CD4-positive, alpha-beta memory T cell (primary cell): ENCODE measurements at regions not wholly inside any gene's neighbourhood (a gene's known extent, or its start where the extent isn't known, plus 50 kb on each side); places are given as distances from the start of the nearest gene placed in this dataset.

Source experiments
- CTCF ChIA-PET: fragments of 350-600 bp; sonication (Branson Sonifier 250); formaldehyde crosslinking; loops from one replicate; lab custom pipeline; 2021; ENCODE audit warnings: inconsistent platforms; ENCODE audit not compliant: partially characterized antibody; lab: Charles Lee
- POLR2A ChIA-PET: fragments of 350-600 bp; sonication (Branson Sonifier 250); formaldehyde crosslinking; loops from one replicate; lab custom pipeline; 2021; ENCODE audit not compliant: partially characterized antibody; lab: Charles Lee
- DNase-seq, 5 donors: peaks; one replicate each; pipeline versions ENCODE4 v3.0.0 to v3.0.0-alpha.2; 2020 to 2022; ENCODE audit warnings: mixed read lengths in 1 of 5
- H3K27ac ChIP-seq: one replicate; pipeline ENCODE4 v1.7.0; 2013; ENCODE audit warnings: low read depth, low read length
- H3K27me3 ChIP-seq: 2 replicates; pipeline ENCODE4 v1.7.0; 2013; ENCODE audit warnings: mild to moderate bottlenecking, low read length, moderate library complexity; ENCODE audit not compliant: insufficient read depth
- H3K36me3 ChIP-seq: 2 replicates; pipeline ENCODE4 v1.7.0; 2013; ENCODE audit warnings: mild to moderate bottlenecking, low read length, moderate library complexity; ENCODE audit not compliant: insufficient read depth
- H3K4me1 ChIP-seq: 2 replicates; pipeline ENCODE4 v1.7.0; 2013; ENCODE audit warnings: mild to moderate bottlenecking, low read length, moderate library complexity; ENCODE audit not compliant: insufficient read depth
- H3K4me3 ChIP-seq, 2 donors: one replicate each; pipeline ENCODE4 v1.7.0; 2013; ENCODE audit warnings: low read length in 2 of 2, mild to moderate bottlenecking in 1 of 2
- H3K9me3 ChIP-seq, 2 donors: one replicate each; pipeline ENCODE4 v1.7.0; 2013; ENCODE audit warnings: low read length in 2 of 2, control low read depth in 1 of 2; ENCODE audit not compliant: control insufficient read depth in 1 of 2
- H3K27ac Mint-ChIP-seq, 7 donors: one replicate each; pipeline ENCODE4 v1.8.0; 2020 to 2021; ENCODE audit warnings: mixed read lengths in 7 of 7, mild to moderate bottlenecking in 6 of 7, inconsistent platforms in 3 of 7, moderate library complexity in 3 of 7
- H3K27me3 Mint-ChIP-seq, 2 donors: one replicate each; pipeline ENCODE4 v1.8.0; 2020 to 2021; ENCODE audit warnings: mixed read lengths in 2 of 2
- H3K36me3 Mint-ChIP-seq, 2 donors: one replicate each; pipeline ENCODE4 v1.8.0; 2020 to 2021; ENCODE audit warnings: mixed read lengths in 2 of 2, inconsistent platforms in 1 of 2, mild to moderate bottlenecking in 1 of 2
- H3K4me1 Mint-ChIP-seq, 4 donors: one replicate each; pipeline ENCODE4 v1.8.0; 2020 to 2021; ENCODE audit warnings: mixed read lengths in 4 of 4, mild to moderate bottlenecking in 1 of 4
- H3K4me3 Mint-ChIP-seq, 8 donors: one replicate each; pipeline ENCODE4 v1.8.0; 2020 to 2021; ENCODE audit warnings: mixed read lengths in 8 of 8, mild to moderate bottlenecking in 7 of 8, moderate library complexity in 6 of 8, inconsistent platforms in 3 of 8
- H3K9me3 Mint-ChIP-seq, 8 donors: one replicate each; pipeline ENCODE4 v1.8.0; 2020 to 2021; ENCODE audit warnings: mixed read lengths in 8 of 8, mild to moderate bottlenecking in 5 of 8, inconsistent platforms in 3 of 8, moderate library complexity in 1 of 8
- intact Hi-C: fragments of 100-400 bp; cut with micrococcal nuclease; formaldehyde crosslinking; loops from one replicate; pipeline ENCODE4 v1.15.1; 2023

DNA sequence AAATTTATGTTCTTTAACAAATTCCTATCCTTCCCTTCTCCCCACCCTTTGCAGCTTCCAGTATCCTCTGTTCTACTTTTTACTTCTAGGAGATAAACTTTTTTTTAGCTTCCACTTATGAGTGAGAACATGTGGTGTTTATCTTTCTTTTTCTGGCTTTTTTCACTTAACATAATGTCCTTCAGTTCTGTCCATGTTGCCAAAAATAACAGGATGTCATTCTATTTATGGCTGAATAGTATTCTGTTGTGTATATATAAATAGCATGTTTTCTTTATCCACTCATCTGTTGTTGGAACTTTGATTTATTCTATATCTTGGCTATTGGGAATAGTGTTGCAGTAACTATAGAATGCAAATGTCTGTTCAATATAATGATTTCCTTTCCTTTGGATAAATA is 1191.2 kb downstream of the CNTNAP5 start:
- H3K36me3 ChIP-seq: no peaks in the 10 kb centered on the region
- no peaks in the 10 kb centered on the region for H3K27me3 ChIP-seq
- no peak for DNase-seq
- no peaks in the 10 kb centered on the region for H3K9me3 ChIP-seq
- intact Hi-C loops: no loop called here
- Mint-ChIP-seq H3K36me3 (no peaks in the 10 kb centered on the region), H3K4me1 (no peaks in the 10 kb centered on the region), H3K27ac (no peak overlapping the region), H3K27me3 (no peaks in the 10 kb centered on the region), H3K9me3 (peaks cover 8 to 35% (median 19%) of the 10 kb centered on the region in 8 donors), H3K4me3 (no peak overlapping the region)
- H3K4me1 ChIP-seq: no peaks in the 10 kb centered on the region
- POLR2A ChIA-PET: no interaction called here
- no peak overlapping the region for H3K27ac ChIP-seq
- CTCF ChIA-PET: no interaction called here
- H3K4me3 ChIP-seq: no peak overlapping the region

DNA sequence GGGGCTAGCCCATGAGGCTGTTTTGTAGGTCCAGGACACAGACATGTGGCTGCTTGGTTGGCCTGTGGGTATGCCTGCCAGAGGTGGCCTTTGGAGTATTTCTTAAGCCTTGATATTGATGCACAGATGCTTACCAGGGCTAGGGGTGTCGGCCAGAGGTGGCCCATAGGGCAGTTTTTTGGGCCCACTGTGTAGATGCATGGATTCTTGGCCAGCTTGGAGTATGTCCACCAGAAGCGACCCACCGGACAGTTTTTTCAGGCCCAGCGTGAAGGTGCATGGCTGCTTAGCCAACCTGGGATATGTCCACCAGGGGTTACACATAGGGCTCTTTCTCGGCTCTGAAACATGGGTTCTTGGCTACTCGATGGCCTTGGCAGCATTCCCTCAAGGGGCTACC is 1199.1 kb downstream of the CNTNAP5 start:
- H3K9me3 ChIP-seq: no peaks in the 10 kb centered on the region
- intact Hi-C loops: no loop called here
- no peaks in the 10 kb centered on the region for H3K36me3 ChIP-seq
- no peaks in the 10 kb centered on the region for H3K4me1 ChIP-seq
- no peak overlapping the region for H3K4me3 Mint-ChIP-seq
- no peak for DNase-seq
- H3K27me3 Mint-ChIP-seq: no peaks in the 10 kb centered on the region
- H3K27ac ChIP-seq: no peak overlapping the region
- no peak overlapping the region for H3K4me3 ChIP-seq
- no peak overlapping the region for H3K27ac Mint-ChIP-seq
- H3K36me3 Mint-ChIP-seq: no peaks in the 10 kb centered on the region
- ChIA-PET CTCF (no interaction called here), POLR2A (no interaction called here)
- H3K9me3 Mint-ChIP-seq: peaks cover 2 to 34% (median 17%) of the 10 kb centered on the region in 8 donors
- H3K27me3 ChIP-seq: no peaks in the 10 kb centered on the region
- H3K4me1 Mint-ChIP-seq: no peaks in the 10 kb centered on the region

DNA sequence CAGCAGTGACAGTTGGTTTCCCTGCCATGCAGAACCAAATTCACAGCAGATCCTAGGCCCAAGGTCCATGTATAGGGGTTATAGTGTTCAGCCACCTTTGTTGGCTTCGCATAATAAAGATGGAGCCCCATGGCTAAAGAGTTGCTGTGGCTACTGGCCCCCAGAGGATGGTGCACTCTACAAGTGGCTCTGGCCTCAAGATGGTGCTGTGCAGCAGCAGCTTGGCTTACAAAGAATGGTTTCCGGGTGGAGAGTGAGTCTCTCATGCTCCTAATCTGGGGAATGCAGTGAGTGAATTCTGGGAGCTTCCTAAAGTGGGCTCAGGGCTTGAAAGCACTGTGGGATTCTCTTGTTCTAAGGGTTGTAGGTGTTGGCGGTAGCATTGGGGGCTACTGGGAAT is 1199.7 kb downstream of the CNTNAP5 start:
- no peaks in the 10 kb centered on the region for H3K36me3 Mint-ChIP-seq
- intact Hi-C loops: no loop called here
- Histone ChIP-seq H3K36me3 (no peaks in the 10 kb centered on the region), H3K27me3 (no peaks in the 10 kb centered on the region), H3K4me1 (no peaks in the 10 kb centered on the region), H3K4me3 (no peak overlapping the region), H3K9me3 (no peaks in the 10 kb centered on the region), H3K27ac (no peak overlapping the region)
- no peak overlapping the region for H3K4me3 Mint-ChIP-seq
- H3K27ac Mint-ChIP-seq: no peak overlapping the region
- peaks cover 3 to 40% (median 18%) of the 10 kb centered on the region in 8 donors for H3K9me3 Mint-ChIP-seq
- DNase-seq: no peak
- no peaks in the 10 kb centered on the region for H3K4me1 Mint-ChIP-seq
- H3K27me3 Mint-ChIP-seq: no peaks in the 10 kb centered on the region
- CTCF ChIA-PET: no interaction called here
- POLR2A ChIA-PET: no interaction called here

- Mint-ChIP-seq H3K4me1 (no peaks in the 10 kb centered on the region), H3K9me3 (peaks cover 1 to 21% (median 11%) of the 10 kb centered on the region in 8 donors), H3K27me3 (no peaks in the 10 kb centered on the region), H3K4me3 (no peak overlapping the region), H3K27ac (no peak overlapping the region), H3K36me3 (no peaks in the 10 kb centered on the region)
- POLR2A ChIA-PET: no interaction called here
- Histone ChIP-seq H3K36me3 (no peaks in the 10 kb centered on the region), H3K4me3 (no peak overlapping the region), H3K27ac (no peak overlapping the region), H3K9me3 (no peaks in the 10 kb centered on the region), H3K4me1 (no peaks in the 10 kb centered on the region), H3K27me3 (no peaks in the 10 kb centered on the region)
- CTCF ChIA-PET: no interaction called here
- no peak for DNase-seq
- intact Hi-C loops: no loop called here
Observed at GRCh38 chr2:125227843-125228392, 1202.8 kb downstream of the CNTNAP5 start.

DNA sequence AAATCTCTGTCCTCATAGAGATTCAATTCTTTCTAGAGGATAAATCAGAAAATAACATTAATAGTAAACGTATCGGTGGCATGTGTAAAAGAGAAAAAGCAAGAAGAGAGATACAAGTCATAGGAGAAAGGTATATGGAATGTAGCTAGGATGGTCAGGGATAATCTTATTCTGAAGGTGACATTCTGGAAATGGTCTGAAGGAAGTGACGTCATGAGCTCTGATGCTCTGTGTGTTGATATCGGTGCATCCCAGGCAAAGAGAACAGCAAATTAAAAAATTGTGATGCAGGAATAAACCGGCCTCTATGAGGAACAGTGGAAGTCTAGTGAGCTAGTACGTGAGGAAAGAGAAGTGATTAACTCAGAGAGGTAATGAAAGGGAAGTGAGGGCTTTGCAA is 1215.8 kb downstream of the CNTNAP5 start:
- intact Hi-C loops: no loop called here
- Mint-ChIP-seq H3K36me3 (no peaks in the 10 kb centered on the region), H3K27ac (no peak overlapping the region), H3K4me1 (no peaks in the 10 kb centered on the region), H3K27me3 (no peaks in the 10 kb centered on the region), H3K4me3 (no peak overlapping the region), H3K9me3 (peaks cover 2 to 11% (median 7%) of the 10 kb centered on the region in 8 donors)
- Histone ChIP-seq H3K27me3 (no peaks in the 10 kb centered on the region), H3K27ac (no peak overlapping the region), H3K4me1 (no peaks in the 10 kb centered on the region), H3K9me3 (no peaks in the 10 kb centered on the region), H3K4me3 (no peak overlapping the region), H3K36me3 (no peaks in the 10 kb centered on the region)
- CTCF ChIA-PET: no interaction called here
- POLR2A ChIA-PET: no interaction called here
- DNase-seq: no peak

GRCh38 chr2:125243074-125243473 is 1218.0 kb downstream of the CNTNAP5 start:
- H3K27me3 Mint-ChIP-seq: no peaks in the 10 kb centered on the region

DNA sequence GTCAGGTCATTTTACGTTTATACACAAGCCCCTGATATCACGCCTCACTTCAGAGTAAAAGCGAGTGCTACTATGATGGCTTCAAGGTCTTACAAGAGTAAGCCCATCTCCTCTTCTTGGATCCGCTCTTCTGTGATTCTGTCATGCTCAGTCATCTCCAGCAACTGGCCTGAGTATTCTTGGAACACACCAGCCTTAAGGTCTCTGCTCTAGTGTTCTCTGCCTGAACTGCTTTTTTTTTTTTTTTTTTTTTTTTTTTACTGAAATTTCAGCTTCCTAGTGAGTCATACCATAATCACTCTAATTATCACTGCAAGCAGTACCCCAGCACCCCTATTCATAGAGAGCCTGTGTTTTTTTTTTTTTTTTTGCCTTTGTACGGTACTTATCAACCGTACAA is 1228.9 kb downstream of the CNTNAP5 start:
- Mint-ChIP-seq H3K27me3 (no peaks in the 10 kb centered on the region), H3K4me1 (no peaks in the 10 kb centered on the region), H3K4me3 (no peak overlapping the region), H3K36me3 (no peaks in the 10 kb centered on the region), H3K27ac (no peak overlapping the region), H3K9me3 (peaks cover 0 to 7% (median 3%) of the 10 kb centered on the region in 8 donors)
- ChIA-PET CTCF (no interaction called here), POLR2A (no interaction called here)
- Histone ChIP-seq H3K27me3 (no peaks in the 10 kb centered on the region), H3K4me1 (no peaks in the 10 kb centered on the region), H3K27ac (no peak overlapping the region), H3K4me3 (no peak overlapping the region), H3K9me3 (no peaks in the 10 kb centered on the region), H3K36me3 (no peaks in the 10 kb centered on the region)
- DNase-seq: no peak
- intact Hi-C loops: no loop called here

More at GRCh38 chr2:125243074-125243473, 1218.0 kb downstream of the CNTNAP5 start:
- H3K27ac Mint-ChIP-seq: no peak overlapping the region
- DNase-seq: no peak
- H3K27me3 ChIP-seq: no peaks in the 10 kb centered on the region
- no peaks in the 10 kb centered on the region for H3K36me3 ChIP-seq
- no peaks in the 10 kb centered on the region for H3K4me1 ChIP-seq
- CTCF ChIA-PET: no interaction called here
- H3K4me1 Mint-ChIP-seq: no peaks in the 10 kb centered on the region
- POLR2A ChIA-PET: no interaction called here
- peaks cover 4 to 15% (median 7%) of the 10 kb centered on the region in 8 donors for H3K9me3 Mint-ChIP-seq
- no peak overlapping the region for H3K4me3 ChIP-seq
- no peak overlapping the region for H3K27ac ChIP-seq
- H3K36me3 Mint-ChIP-seq: no peaks in the 10 kb centered on the region
- intact Hi-C loops: no loop called here
- no peaks in the 10 kb centered on the region for H3K9me3 ChIP-seq
- no peak overlapping the region for H3K4me3 Mint-ChIP-seq

DNA sequence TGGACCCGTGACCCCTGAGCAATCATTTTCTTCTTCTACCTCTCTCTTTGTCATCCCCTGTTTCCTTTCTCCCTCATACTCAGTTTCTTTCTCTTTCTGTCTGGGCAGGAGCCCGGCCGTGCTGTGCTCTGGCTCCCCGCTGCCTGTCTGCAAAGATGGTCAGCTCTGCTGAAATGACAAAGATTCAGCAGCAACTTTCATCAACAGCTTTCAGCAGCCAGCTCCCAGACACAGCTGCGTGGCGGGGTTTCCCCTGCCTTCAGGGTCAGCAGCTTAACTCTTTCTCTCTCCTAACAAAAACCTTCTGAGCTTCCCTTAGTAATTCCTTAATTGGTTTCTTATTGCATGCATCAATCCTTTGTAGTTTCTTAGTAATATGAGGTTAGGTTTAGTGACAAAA is 1234.4 kb downstream of the CNTNAP5 start:
- no peak overlapping the region for H3K27ac ChIP-seq
- H3K4me1 ChIP-seq: no peaks in the 10 kb centered on the region
- Mint-ChIP-seq H3K4me1 (no peaks in the 10 kb centered on the region), H3K27me3 (no peaks in the 10 kb centered on the region), H3K36me3 (no peaks in the 10 kb centered on the region), H3K9me3 (peaks cover 0 to 16% (median 9%) of the 10 kb centered on the region in 8 donors), H3K27ac (no peak overlapping the region), H3K4me3 (no peak overlapping the region)
- H3K36me3 ChIP-seq: no peaks in the 10 kb centered on the region
- ChIA-PET CTCF (no interaction called here), POLR2A (no interaction called here)
- no peaks in the 10 kb centered on the region for H3K9me3 ChIP-seq
- no peaks in the 10 kb centered on the region for H3K27me3 ChIP-seq
- no peak for DNase-seq
- no peak overlapping the region for H3K4me3 ChIP-seq
- intact Hi-C loops: no loop called here
